AG09319 (cell line): ENCODE measurements at regions not wholly inside any gene's neighbourhood (a gene's known extent, or its start where the extent isn't known, plus 50 kb on each side); places are given as distances from the start of the nearest gene placed in this dataset.

ENCODE experiments used
- DNase-seq: peaks from one replicate; pipeline ENCODE4 v3.0.0-alpha.2; 2010; ENCODE audit warnings: low read depth; ENCODE audit errors: extremely low read depth
- TF ChIP-seq, protein P1 (sequence below): IDR thresholded peaks from 2 replicates; pipeline ENCODE4 v1.5.1; 2011; ENCODE audit warnings: low read depth, mild to moderate bottlenecking, inconsistent platforms, low read length, moderate library complexity

DNA sequence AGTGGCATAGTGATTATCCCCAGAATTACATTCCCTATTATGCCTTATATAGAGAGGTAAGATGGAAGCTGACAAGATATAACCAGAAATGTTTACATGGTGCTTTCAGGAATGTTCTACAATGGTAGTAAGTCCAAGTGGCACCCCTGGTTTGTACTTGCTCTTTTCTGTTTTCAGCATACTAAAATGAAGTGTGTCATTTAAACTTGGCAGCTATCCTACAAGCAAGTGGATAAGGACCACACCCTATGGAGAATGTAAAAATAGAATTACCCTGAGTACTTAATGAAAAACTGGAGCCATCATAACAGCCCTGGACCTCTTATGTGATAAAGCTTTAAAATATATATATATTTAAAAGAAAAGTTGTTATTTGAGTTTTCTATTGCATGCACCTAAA, 1012.7 kb upstream of the CADM2 start:
- TF ChIP-seq, protein P1, sequence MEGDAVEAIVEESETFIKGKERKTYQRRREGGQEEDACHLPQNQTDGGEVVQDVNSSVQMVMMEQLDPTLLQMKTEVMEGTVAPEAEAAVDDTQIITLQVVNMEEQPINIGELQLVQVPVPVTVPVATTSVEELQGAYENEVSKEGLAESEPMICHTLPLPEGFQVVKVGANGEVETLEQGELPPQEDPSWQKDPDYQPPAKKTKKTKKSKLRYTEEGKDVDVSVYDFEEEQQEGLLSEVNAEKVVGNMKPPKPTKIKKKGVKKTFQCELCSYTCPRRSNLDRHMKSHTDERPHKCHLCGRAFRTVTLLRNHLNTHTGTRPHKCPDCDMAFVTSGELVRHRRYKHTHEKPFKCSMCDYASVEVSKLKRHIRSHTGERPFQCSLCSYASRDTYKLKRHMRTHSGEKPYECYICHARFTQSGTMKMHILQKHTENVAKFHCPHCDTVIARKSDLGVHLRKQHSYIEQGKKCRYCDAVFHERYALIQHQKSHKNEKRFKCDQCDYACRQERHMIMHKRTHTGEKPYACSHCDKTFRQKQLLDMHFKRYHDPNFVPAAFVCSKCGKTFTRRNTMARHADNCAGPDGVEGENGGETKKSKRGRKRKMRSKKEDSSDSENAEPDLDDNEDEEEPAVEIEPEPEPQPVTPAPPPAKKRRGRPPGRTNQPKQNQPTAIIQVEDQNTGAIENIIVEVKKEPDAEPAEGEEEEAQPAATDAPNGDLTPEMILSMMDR: no peak

DNA sequence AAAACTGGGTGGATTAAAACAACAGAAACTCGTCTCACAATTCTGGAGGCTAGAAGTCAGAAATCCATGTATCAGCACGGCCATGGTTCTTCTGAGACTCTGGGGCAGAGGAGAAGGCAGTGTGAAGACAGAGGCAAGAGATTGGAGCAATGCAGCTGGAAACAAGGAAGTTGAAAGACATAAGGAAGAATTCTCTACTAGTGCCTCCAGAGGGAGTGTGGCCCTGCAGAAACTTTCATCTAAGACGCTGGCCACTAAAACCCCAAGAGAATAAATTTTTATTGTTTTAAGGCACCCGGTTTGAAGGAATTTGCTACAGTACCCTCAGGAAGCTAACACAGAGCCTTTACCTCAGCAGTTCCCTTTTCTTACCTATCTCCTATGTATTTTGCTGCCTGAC, 1012.2 kb upstream of the CADM2 start:
- no peak for DNase-seq
- TF ChIP-seq, protein P1: no peak

More for the DNA sequence above, 1012.7 kb upstream of the CADM2 start:
- no peak for DNase-seq

DNA sequence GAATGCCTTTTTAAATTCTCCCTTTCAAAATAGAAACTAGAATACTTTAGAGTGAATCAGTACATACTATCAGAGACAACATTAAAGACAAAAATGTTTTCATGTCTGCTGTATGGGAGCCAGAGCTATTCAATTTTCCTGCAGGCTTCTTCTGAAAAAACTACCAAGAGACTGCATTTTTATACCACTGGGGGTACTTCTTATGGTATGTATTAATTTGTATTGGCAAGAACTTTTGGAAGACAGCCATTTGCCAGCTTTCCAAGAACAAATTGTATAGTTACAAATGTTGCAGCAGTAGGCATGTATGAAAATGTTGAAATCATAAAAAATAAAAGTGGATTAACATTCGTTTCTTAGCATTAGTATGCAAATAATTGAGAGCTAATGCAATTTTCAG, 1010.0 kb upstream of the CADM2 start:
- DNase-seq: no peak
- TF ChIP-seq, protein P1: no peak

DNA sequence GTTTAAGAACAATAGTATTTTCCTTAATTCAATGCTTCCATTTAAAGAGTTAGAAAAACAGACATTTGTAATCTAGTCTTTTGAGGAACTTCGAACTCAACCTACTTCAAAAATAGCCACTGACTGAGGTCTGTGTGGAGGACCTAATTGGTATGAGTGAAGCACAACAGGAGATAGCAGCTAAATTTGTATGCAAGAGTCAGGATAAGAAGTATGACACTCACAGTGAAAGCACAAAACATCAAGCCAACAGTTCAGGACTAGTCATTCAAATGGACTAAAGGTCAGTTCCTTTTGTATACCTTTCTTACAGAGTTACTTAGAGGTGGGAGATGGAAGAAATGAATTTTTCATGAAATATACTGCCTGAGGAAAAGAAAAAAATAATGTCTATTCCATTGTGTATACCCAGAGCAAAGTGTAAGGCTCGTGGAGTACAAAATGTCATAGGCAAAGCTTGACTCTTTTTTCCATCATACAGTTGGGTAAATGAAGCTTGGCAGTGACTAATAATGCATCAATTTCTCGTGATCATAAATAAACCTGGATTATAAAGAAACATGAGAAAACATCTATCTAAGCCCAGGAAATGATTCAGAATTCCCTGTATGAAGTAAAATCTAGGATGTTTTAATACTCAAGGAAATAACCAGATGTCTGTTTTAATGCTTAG, 1005.2 kb upstream of the CADM2 start:
- TF ChIP-seq, protein P1: no peak
- no peak for DNase-seq

DNA sequence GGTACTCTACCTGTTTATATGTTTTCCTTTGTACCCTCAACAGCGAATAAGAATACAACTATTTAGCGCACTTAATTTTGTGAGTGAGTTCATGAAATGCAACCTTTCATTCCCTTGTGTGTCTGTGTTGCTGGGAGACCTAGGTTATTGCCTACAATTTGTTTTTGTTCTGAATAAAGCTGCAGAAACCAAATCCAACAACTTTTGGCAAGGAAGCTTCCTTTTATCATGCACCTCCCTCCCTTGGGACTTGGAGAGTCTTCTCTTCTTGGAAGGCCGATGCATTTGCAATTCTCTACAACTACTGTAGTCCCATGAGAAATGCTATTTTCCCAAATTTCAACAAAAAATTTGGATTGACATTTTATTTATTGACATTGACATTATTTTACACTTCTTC, 1002.4 kb upstream of the CADM2 start:
- TF ChIP-seq, protein P1: no peak
- DNase-seq: no peak

DNA sequence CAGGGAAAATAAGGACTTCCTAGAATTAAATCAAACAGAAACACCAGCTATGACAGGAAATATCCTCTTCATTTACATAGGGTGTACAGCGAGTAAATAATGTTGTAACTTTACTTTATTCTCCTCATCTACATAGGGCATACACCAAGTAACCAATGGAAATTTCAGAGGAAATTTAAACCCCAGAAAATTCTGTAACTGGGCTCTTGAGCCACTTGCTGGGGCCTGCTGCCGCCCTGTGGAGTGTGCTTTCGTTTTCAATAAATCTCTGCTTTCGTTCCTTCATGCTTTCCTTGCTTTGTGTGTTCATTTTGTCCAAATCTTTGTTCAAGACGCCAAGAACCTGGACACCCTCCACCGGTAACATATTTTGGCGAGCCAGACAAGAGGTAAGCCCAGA, 990.4 kb upstream of the CADM2 start:
- TF ChIP-seq, protein P1: no peak
- no peak for DNase-seq

DNA sequence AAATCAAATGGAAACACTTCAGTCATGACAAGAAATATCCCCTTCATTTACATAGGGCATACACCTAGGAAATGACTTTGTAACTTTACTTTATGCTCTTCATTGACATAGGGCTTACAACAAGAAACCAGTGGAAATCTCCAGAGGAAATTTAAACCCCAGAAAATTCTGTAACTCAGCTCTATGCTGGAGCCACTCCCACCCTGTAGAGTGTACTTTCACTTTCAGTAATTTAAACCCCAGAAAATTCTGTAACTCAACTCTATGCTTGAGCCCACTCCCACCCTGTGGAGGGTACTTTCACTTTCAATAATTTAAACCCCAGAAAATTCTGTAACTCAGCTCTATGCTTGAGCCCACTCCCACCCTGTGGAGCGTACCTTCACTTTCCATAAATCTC, 987.1 kb upstream of the CADM2 start:
- TF ChIP-seq, protein P1: no peak
- DNase-seq: no peak
